ENCODE measurements at regions not wholly inside any gene's neighbourhood (a gene's known extent, or its start where the extent isn't known, plus 50 kb on each side); places are given as distances from the start of the nearest gene placed in this dataset.

DNA sequence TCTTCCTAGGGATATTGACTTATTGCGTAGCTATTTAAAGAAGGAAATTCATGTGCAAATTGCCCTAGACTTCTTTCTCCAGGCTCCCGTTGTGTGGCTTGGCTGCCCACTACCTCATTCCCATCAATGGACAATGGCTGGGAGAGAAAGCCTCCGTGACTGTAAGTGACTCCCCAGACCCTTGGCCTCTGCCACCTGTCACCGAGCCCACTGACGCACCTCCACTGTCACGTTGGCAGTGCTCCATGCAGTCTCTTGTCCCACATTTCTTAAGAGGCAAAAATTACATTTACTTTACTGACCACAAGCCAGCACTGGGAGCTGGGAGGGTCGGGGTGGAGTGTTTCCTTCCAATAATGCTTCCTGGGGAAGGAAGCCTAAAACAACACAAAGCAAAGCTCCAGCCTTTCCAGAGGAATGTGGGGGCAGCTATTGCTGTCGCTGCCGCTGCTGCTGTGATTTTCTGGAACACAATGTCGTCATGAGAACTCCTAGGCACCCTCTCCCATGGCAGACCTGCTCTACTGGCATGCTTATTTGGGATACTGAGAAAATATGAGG is 89.7 kb upstream of the STEAP1B start:
- H3K9me3 ChIP-seq = no peaks in the 10 kb centered on the region
- H3K27ac Mint-ChIP-seq = no peak overlapping the region
- H3K4me1 ChIP-seq (ENCODE audit: control insufficient read depth in 1 of 2, extremely low read depth in 1 of 2, insufficient read depth in 2 of 2, low read length in 2 of 2) = no peaks in the 10 kb centered on the region
- H3K27me3 ChIP-seq (replicated peaks in 1 of 2; ENCODE audit: control insufficient read depth in 2 of 2, extremely low read depth in 1 of 2, insufficient read depth in 2 of 2, low read length in 1 of 2) = no peaks in the 10 kb centered on the region
- H3K4me3 ChIP-seq (ENCODE audit: control insufficient read depth in 1 of 2, extremely low read depth in 1 of 2, low read length in 1 of 2) = no peak overlapping the region
- no peak overlapping the region for H3K4me3 Mint-ChIP-seq
- peaks cover 0 to 11% (median 6%) of the 10 kb centered on the region in 3 donors for H3K4me1 Mint-ChIP-seq
- CTCF ChIA-PET = interaction anchor here in 1 of 2 donors (0.5 to 0.6 kb wide), 2 partner anchors 56 to 203 kb away, joined by 3 to 5 read pairs; no protein-coding TSS in a partner anchor
- DNase-seq (no peak), ATAC-seq (replicated peaks in 1 of 4) (no peak)
- no peaks in the 10 kb centered on the region for H3K36me3 Mint-ChIP-seq
- no peak overlapping the region for H3K27ac ChIP-seq (ENCODE audit: low read length)
- 78% methylated on average over 6 of the region's 10 CpGs for WGBS (ENCODE audit: insufficient coverage)
- H3K9me3 Mint-ChIP-seq = no peaks in the 10 kb centered on the region
- POLR2A ChIA-PET = no interaction called here
- no peaks in the 10 kb centered on the region for H3K36me3 ChIP-seq (ENCODE audit: control insufficient read depth in 2 of 2, extremely low read depth in 1 of 2, insufficient read depth in 1 of 2, low read length in 1 of 2)
- H3K27me3 Mint-ChIP-seq = peaks cover 6 to 25% of the 10 kb centered on the region in 2 donors

DNA sequence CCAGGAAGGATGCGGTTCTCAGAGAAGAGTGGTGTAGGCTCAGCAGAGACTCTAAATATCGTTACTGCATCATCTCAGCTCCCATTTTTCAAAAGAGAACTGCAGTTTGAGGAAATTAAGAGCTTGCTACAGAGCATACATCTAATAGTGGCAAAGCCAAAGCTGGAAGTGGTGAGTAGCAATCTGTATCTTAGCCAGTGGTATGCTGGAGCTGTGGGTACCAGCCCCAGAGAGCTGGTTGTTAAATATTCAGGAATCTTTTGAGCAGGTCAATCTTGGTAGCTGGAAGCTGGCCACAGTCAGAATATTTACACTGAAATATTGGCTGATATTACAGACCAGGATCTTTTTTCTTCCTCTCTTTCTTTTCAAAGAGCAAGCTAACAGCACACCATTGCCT is 88.4 kb upstream of the STEAP1B start:
- Mint-ChIP-seq H3K4me1 (peaks cover 0 to 11% (median 6%) of the 10 kb centered on the region in 3 donors), H3K27ac (no peak overlapping the region), H3K4me3 (no peak overlapping the region), H3K9me3 (no peaks in the 10 kb centered on the region), H3K36me3 (no peaks in the 10 kb centered on the region), H3K27me3 (peaks cover 6 to 20% of the 10 kb centered on the region in 2 donors)
- DNase-seq (no peak), ATAC-seq (replicated peaks in 1 of 4) (no peak)
- Histone ChIP-seq H3K27ac (ENCODE audit: low read length) (no peak overlapping the region), H3K4me3 (ENCODE audit: control insufficient read depth in 1 of 2, extremely low read depth in 1 of 2, low read length in 1 of 2) (no peak overlapping the region), H3K27me3 (replicated peaks in 1 of 2; ENCODE audit: control insufficient read depth in 2 of 2, extremely low read depth in 1 of 2, insufficient read depth in 2 of 2, low read length in 1 of 2) (no peaks in the 10 kb centered on the region), H3K4me1 (ENCODE audit: control insufficient read depth in 1 of 2, extremely low read depth in 1 of 2, insufficient read depth in 2 of 2, low read length in 2 of 2) (no peaks in the 10 kb centered on the region), H3K36me3 (ENCODE audit: control insufficient read depth in 2 of 2, extremely low read depth in 1 of 2, insufficient read depth in 1 of 2, low read length in 1 of 2) (no peaks in the 10 kb centered on the region), H3K9me3 (no peaks in the 10 kb centered on the region)
- WGBS (ENCODE audit: insufficient coverage) = 100% methylated on average over 1 of the region's 2 CpGs
- CTCF ChIA-PET = no interaction called here
- POLR2A ChIA-PET = no interaction called here

DNA sequence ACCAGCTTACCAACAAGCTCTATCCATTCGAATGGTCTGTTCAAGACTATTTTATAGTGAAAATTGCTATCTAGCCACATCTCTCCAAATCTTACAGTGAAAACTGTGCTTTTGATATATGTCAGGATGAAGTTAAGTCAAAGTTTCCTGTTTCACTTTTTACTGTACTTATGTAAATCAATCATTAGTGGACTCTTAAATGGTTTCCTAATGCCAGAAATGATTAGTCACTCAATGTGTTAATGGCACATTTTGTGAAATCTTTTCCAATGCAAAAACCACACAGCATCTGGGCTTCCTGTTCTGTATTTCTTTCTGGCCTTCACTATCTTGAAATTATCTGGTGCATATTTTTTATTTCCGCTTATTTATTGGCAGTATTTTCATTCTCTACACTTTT is 87.3 kb upstream of the STEAP1B start:
- Histone ChIP-seq H3K9me3 (no peaks in the 10 kb centered on the region), H3K36me3 (ENCODE audit: control insufficient read depth in 2 of 2, extremely low read depth in 1 of 2, insufficient read depth in 1 of 2, low read length in 1 of 2) (no peaks in the 10 kb centered on the region), H3K27me3 (replicated peaks in 1 of 2; ENCODE audit: control insufficient read depth in 2 of 2, extremely low read depth in 1 of 2, insufficient read depth in 2 of 2, low read length in 1 of 2) (no peaks in the 10 kb centered on the region), H3K4me3 (ENCODE audit: control insufficient read depth in 1 of 2, extremely low read depth in 1 of 2, low read length in 1 of 2) (no peak overlapping the region), H3K4me1 (ENCODE audit: control insufficient read depth in 1 of 2, extremely low read depth in 1 of 2, insufficient read depth in 2 of 2, low read length in 2 of 2) (no peaks in the 10 kb centered on the region), H3K27ac (ENCODE audit: low read length) (no peak overlapping the region)
- ChIA-PET CTCF (no interaction called here), POLR2A (no interaction called here)
- Mint-ChIP-seq H3K36me3 (no peaks in the 10 kb centered on the region), H3K4me1 (peaks cover 0 to 11% (median 6%) of the 10 kb centered on the region in 3 donors), H3K4me3 (no peak overlapping the region), H3K9me3 (no peaks in the 10 kb centered on the region), H3K27ac (no peak overlapping the region), H3K27me3 (peaks cover under 1 to 24% of the 10 kb centered on the region in 2 donors)
- ATAC-seq (replicated peaks in 1 of 4) (no peak), DNase-seq (no peak)
- WGBS (ENCODE audit: insufficient coverage) = no CpG with 5 or more reads among the region's 2 CpGs

DNA sequence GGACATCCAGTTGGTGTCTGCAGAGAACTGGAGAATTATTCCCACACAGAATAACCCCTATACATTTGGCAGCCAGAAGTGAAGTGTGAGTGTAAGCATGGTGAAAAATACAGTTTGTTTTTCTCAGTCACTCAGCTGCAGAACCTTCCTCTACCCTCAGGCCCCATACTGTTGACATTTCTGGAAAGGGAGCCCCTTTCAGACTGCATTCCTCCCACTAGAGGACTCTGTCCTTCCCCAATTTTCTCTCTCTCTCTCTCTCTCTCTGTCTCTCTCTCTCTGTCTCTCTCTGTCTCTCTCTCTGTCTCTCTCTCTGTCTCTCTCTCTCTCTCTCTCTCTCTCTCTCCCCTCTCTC is 86.8 kb upstream of the STEAP1B start:
- no peak overlapping the region for H3K27ac Mint-ChIP-seq
- CTCF ChIA-PET = no interaction called here
- POLR2A ChIA-PET = no interaction called here
- Histone ChIP-seq H3K27ac (ENCODE audit: low read length) (no peak overlapping the region), H3K36me3 (ENCODE audit: control insufficient read depth in 2 of 2, extremely low read depth in 1 of 2, insufficient read depth in 1 of 2, low read length in 1 of 2) (no peaks in the 10 kb centered on the region), H3K4me3 (ENCODE audit: control insufficient read depth in 1 of 2, extremely low read depth in 1 of 2, low read length in 1 of 2) (no peak overlapping the region), H3K4me1 (ENCODE audit: control insufficient read depth in 1 of 2, extremely low read depth in 1 of 2, insufficient read depth in 2 of 2, low read length in 2 of 2) (no peaks in the 10 kb centered on the region), H3K9me3 (no peaks in the 10 kb centered on the region), H3K27me3 (replicated peaks in 1 of 2; ENCODE audit: control insufficient read depth in 2 of 2, extremely low read depth in 1 of 2, insufficient read depth in 2 of 2, low read length in 1 of 2) (no peaks in the 10 kb centered on the region)
- H3K36me3 Mint-ChIP-seq = no peaks in the 10 kb centered on the region
- DNase-seq = no peak
- no peak for ATAC-seq (replicated peaks in 1 of 4)
- H3K4me1 Mint-ChIP-seq = peaks cover 0 to 11% (median 6%) of the 10 kb centered on the region in 3 donors
- no peaks in the 10 kb centered on the region for H3K9me3 Mint-ChIP-seq
- H3K4me3 Mint-ChIP-seq = no peak overlapping the region
- H3K27me3 Mint-ChIP-seq = peaks cover 0 to 25% of the 10 kb centered on the region in 2 donors

DNA sequence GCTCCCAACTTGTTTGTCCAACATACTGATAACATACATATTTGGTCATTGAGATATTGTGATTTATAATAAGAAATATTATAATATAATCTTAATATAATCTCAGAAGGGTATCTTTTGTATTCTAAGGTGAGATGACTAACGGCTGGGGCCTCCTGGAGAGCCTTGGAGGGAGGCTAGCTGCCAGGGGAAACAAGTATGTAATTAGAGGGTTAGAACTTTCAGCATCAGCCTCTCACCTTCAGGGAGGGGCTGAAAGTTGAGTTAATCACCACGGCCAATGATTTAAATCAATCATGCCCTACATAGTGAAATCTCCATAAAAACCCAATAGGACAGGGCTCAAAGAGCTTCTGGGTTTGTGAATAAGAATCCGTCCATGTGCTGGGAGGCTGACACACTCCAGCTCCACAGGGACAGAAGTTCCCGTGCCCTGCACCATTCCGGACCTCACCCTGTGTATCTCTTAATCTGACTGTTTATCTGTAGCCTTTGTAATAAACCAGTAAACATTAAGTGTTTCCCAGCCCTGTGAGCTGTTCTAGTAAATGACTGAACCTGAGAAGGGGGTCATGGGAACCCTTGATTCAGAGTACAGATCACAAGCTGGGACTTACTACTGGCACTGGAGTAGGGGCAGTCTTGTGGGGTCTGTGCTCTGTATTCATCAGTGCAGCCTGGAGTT is 86.3 kb upstream of the STEAP1B start:
- ATAC-seq (replicated peaks in 1 of 4) (no peak), DNase-seq (no peak)
- Mint-ChIP-seq H3K36me3 (no peaks in the 10 kb centered on the region), H3K27ac (no peak overlapping the region), H3K4me1 (peaks cover 0 to 11% (median 6%) of the 10 kb centered on the region in 3 donors), H3K27me3 (peaks cover 0 to 26% of the 10 kb centered on the region in 2 donors), H3K4me3 (no peak overlapping the region), H3K9me3 (no peaks in the 10 kb centered on the region)
- no peak overlapping the region for H3K4me3 ChIP-seq (ENCODE audit: control insufficient read depth in 1 of 2, extremely low read depth in 1 of 2, low read length in 1 of 2)
- WGBS (ENCODE audit: insufficient coverage) = no CpG with 5 or more reads among the region's 5 CpGs
- H3K36me3 ChIP-seq (ENCODE audit: control insufficient read depth in 2 of 2, extremely low read depth in 1 of 2, insufficient read depth in 1 of 2, low read length in 1 of 2) = no peaks in the 10 kb centered on the region
- POLR2A ChIA-PET = no interaction called here
- H3K9me3 ChIP-seq = no peaks in the 10 kb centered on the region
- H3K27me3 ChIP-seq (replicated peaks in 1 of 2; ENCODE audit: control insufficient read depth in 2 of 2, extremely low read depth in 1 of 2, insufficient read depth in 2 of 2, low read length in 1 of 2) = no peaks in the 10 kb centered on the region
- H3K4me1 ChIP-seq (ENCODE audit: control insufficient read depth in 1 of 2, extremely low read depth in 1 of 2, insufficient read depth in 2 of 2, low read length in 2 of 2) = no peaks in the 10 kb centered on the region
- no peak overlapping the region for H3K27ac ChIP-seq (ENCODE audit: low read length)
- CTCF ChIA-PET = no interaction called here

DNA sequence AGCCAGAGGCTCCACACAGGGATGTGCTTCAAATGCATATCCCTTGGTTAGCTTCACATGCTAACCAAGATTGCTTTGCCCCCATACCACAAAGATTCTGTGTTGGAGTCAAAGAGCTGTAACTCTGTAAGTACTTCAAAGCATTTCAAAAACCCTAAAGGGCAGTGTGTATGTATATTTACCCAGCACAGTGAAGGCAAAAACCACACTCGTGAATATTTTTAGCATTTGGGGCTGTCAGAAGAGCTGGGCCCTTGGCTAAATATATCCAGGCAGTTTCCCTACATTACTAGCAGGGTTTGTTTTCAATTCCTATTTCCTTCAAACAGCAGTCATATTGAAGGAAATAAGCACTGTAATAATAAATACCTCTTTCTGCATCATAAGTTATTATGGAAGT is 84.2 kb upstream of the STEAP1B start:
- Mint-ChIP-seq H3K27me3 (peaks cover 0 to 17% of the 10 kb centered on the region in 2 donors), H3K36me3 (no peaks in the 10 kb centered on the region), H3K9me3 (no peaks in the 10 kb centered on the region), H3K4me3 (no peak overlapping the region), H3K27ac (no peak overlapping the region), H3K4me1 (peaks cover 0 to 11% (median 6%) of the 10 kb centered on the region in 3 donors)
- Histone ChIP-seq H3K4me1 (ENCODE audit: control insufficient read depth in 1 of 2, extremely low read depth in 1 of 2, insufficient read depth in 2 of 2, low read length in 2 of 2) (no peaks in the 10 kb centered on the region), H3K36me3 (ENCODE audit: control insufficient read depth in 2 of 2, extremely low read depth in 1 of 2, insufficient read depth in 1 of 2, low read length in 1 of 2) (no peaks in the 10 kb centered on the region), H3K4me3 (ENCODE audit: control insufficient read depth in 1 of 2, extremely low read depth in 1 of 2, low read length in 1 of 2) (no peak overlapping the region), H3K27ac (ENCODE audit: low read length) (no peak overlapping the region), H3K9me3 (no peaks in the 10 kb centered on the region), H3K27me3 (replicated peaks in 1 of 2; ENCODE audit: control insufficient read depth in 2 of 2, extremely low read depth in 1 of 2, insufficient read depth in 2 of 2, low read length in 1 of 2) (no peaks in the 10 kb centered on the region)
- ChIA-PET POLR2A (no interaction called here), CTCF (no interaction called here)
- DNase-seq = no peak
- no CpG with 5 or more reads among the region's 1 CpG for WGBS (ENCODE audit: insufficient coverage)
- ATAC-seq (replicated peaks in 1 of 4) = no peak
